HG03097 (cell line): ENCODE measurements at regions not wholly inside any gene's neighbourhood (a gene's known extent, or its start where the extent isn't known, plus 50 kb on each side); places are given as distances from the start of the nearest gene placed in this dataset.

Source experiments
- ATAC-seq: cut with Tn5 transposase; IDR thresholded peaks from one replicate; pipeline ENCODE4 v1.9.1; 2021; ENCODE audit not compliant: unreplicated experiment, low FRiP score

GRCh38 chr9:105059252-105059651 is 131.3 kb upstream of the ABCA1 start:
- ATAC-seq = no peak

DNA sequence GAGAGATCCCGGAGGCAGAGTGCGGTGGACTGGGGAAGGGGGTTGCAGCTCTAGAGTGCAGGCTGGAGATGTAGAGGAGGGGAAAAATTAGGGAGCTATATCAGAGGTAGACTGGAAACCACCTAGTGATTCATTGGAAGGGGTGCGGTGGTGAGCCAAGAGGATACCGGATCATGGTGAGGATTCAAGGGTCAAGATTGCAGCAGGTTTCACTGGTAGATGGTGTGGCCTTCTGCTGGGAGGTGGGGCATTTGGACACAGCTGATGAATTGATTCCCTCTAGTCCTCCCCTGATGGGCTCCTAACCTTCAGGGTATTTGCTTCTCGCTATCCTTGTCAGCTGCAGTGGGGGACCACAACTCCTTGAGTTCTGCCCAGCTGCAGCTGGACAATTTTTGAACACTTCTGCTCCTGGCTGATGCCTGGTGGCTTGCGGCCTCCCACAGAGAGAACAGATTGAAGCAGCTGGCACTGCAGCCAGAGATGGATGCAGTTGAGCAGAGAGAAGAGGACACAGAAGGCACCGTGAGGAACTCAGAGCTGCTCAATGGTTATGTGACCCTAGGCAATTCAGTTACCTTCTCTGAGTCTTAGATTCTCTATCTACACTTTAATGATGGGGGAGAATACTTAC is 134.4 kb upstream of the ABCA1 start:
- no peak for ATAC-seq

DNA sequence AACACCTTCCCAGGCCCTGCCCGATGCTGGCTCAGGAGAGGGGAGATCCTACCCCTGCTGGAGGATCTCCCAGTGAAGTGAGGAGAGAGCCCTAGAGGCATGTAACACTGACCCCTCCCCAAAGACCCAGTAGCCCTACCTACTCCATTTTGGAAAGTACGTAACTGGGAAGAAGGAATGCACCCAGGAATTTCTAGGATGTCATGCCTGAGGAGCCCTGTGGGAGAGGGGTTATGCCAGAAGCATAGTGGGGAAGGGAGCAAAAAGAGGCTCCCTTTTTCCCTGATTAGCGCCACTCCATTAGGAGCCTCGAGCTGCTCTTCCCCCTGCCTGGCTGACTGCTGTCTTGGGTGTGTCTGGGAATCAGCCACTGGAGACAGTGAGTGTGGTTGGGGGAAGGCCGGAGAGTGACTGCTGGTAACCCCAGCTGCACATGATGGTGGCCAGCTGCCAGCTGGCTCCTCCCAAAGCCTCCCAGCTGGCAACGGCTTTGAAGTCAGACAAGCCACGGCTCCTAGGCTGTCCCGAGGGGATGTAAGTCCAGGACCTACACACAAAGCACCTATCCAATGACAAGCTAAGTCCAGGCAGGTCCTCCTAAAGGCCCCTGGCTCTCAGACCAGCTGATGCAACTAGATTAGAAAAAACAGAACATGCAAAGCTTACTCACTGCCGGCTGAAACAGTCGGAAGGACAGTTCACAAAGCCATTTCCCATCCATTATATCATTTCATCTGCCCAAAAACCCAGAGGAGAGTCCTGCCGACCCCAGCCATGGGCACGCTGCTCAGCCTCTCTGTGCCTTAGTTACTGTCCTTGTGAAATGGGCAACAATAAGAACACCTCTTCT is 136.5 kb upstream of the ABCA1 start:
- no peak for ATAC-seq

- ATAC-seq = no peak
Observed at GRCh38 chr9:105065098-105066088, 137.4 kb upstream of the ABCA1 start.

GRCh38 chr9:105066275-105066865 is 138.4 kb upstream of the ABCA1 start:
- ATAC-seq = no peak

GRCh38 chr9:105067895-105068580 is 140.1 kb upstream of the ABCA1 start:
- ATAC-seq = no peak

DNA sequence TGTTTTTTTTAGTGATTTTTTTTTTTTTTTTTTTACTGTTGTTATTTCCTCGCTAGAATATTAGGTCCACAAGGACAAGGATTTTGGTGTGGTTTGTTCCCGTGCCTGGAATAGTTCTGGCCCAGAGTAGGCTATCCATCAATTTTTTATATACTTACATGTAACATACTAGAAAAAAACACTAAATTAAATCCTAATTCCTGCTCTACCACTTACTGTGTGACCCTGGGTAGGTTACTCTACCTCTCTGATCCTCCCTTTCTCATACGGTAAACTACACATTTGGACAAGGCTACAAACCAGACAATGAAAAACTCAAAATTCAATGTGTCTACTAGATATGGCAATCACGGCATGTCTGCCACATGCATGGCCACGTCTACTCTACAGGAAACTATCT is 141.3 kb upstream of the ABCA1 start:
- no peak for ATAC-seq

GRCh38 chr9:105069696-105070095 is 141.7 kb upstream of the ABCA1 start:
- no peak for ATAC-seq

- ATAC-seq = no peak
Observed at GRCh38 chr9:105070176-105070575, 142.2 kb upstream of the ABCA1 start.

- no peak for ATAC-seq
Observed at GRCh38 chr9:105072476-105072875, 144.5 kb upstream of the ABCA1 start.

DNA sequence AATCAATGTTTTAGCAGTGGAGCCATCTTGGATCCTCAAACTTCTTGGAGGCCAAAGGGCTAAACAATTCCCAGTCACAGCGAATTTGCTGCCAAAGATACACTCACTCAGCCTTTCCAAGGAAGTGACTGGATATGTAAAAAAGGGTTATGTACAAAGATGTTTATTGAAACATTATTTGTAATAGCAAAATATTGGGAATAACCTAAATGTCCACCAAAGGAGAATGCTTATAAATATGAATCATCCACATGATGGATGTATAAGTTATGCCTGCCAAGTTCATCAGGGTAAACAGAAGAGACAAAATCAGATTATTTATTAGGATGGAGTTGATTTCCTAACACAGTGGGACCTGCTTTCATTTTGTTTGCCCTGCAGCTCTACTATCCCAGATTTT is 145.2 kb upstream of the ABCA1 start:
- no peak for ATAC-seq

DNA sequence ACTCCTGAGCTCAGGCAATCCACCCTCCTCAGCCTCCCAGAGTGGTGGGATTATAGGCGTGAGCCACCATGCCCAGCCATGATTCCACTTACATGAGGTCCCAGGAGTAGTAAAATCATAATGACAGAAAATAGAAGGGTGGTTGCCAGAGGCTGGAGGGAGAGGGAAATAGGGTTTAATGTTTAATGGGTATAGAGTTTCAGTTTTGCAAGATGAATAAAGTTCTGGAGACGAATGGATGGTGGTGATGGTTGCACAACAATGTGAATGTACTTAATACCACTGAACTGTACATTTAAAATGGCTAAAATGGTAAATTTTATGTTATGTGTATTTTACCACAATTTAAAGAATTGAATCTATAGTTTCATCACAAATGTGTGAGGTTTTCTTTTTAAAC is 146.5 kb upstream of the ABCA1 start:
- ATAC-seq = no peak

DNA sequence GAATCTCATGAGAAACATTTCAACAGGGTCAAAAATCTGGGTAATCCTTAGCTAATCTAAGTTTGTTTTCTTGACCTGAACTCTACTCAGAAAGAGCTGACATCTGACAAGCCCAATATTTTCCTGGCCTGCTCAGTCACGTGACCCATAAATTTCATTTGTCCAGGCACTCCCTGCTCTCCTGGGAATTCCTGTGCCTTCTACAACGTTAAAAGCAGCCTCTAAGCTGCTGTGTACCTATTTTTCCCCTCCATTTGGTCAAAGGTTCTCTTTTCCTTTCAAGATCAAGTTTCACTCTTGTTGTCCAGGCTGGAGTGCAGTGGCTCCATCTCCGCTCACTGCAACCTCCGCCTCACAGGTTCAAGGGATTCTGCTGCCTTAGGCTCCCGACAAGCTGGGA is 148.8 kb upstream of the ABCA1 start:
- ATAC-seq = no peak

DNA sequence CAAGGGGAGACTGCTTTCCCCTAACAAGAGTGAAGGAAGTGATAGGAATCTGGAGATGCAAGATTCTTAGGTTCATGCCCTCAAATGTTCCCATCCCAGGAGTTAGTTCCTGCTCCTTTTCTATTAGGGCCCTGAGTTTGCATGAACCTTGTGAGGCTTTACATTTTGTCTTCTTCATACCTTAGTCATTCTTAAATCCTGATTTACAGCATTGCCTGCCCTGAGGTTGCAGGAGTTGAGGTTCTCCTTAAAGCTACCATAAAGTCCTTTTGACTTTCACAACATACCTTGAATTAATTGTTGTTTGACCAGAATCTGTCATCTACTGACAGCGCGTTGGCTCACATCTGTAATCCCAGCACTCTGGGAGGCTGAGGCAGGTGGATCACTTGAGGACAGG is 151.5 kb upstream of the ABCA1 start:
- no peak for ATAC-seq

DNA sequence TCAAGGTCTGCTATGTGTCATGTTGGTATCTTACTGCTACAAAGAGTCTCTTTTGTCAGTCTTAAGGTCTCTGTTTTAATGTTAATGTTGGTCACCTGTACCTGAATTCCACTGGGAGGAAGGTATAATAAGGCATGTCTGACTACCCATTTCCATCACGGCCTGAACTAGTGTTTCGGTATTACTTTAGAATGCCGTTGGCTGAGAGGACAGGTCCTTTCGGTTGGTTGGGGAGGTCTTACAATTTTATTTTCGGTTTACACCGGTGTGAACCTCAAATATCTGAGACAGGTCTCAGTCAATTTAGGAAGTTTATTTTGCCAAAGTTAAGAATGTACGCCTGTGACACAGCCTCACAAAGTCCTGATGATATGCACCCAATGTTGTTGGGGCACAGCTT is 154.9 kb upstream of the ABCA1 start:
- no peak for ATAC-seq

DNA sequence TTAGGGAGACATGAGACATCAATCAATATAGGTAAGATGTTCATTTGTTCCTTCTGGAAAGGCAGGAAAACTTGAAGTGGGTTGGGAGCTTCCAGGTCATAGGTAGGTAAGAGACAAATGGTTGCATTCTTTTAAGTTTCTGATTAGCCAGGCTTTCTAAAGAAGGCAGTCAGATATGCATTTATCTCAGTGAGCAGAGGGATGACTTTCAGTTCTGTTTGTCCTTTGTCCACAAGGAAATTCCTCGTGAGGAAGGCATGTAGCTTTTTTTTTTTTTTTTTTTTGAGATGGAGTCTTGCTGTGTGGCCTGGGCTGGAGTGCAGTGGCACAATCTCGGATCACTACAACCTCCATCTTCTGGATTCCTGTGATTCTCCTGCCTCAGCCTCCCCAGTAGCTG is 155.3 kb upstream of the ABCA1 start:
- no peak for ATAC-seq

GRCh38 chr9:105087910-105088898 is 156.2 kb upstream of the SLC44A1 start:
- ATAC-seq = no peak

- ATAC-seq = no peak
Observed at GRCh38 chr9:105089874-105090273, 154.6 kb upstream of the SLC44A1 start.
